NCI-H1930 (cell line): ENCODE measurements at regions not wholly inside any gene's neighbourhood (a gene's known extent, or its start where the extent isn't known, plus 50 kb on each side); places are given as distances from the start of the nearest gene placed in this dataset.

Experiments used
- DNase-seq, 2 experiments: peaks; one replicate each; lab custom pipeline; 2025; lab: John Stamatoyannopoulos, UW

- no peak for DNase-seq
These were observed 302.7 kb upstream of the ZC3H15 start for GRCh38 chr2:186183406-186183805.

- DNase-seq, result no peak
These were observed 298.2 kb upstream of the ZC3H15 start for GRCh38 chr2:186187854-186188253.

DNA sequence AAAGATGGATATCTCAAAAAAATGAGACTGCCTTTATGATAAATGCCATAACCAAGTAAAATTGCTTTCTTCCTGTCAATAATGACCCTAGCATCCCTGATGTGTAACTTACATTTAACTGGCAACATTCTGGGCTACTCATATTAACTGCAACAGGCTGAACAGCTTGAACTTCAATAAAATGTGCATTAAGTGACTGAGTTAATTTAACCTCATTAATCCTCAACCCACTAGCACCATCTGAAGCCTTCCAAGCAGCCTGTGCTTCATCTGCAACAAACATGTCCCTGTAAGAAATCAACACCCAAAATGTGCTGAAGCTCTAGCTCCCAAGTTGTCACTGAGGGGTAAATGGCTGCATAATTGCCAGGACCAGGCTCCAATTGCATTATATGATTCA, 296.2 kb upstream of the ZC3H15 start:
- no peak for DNase-seq

DNA sequence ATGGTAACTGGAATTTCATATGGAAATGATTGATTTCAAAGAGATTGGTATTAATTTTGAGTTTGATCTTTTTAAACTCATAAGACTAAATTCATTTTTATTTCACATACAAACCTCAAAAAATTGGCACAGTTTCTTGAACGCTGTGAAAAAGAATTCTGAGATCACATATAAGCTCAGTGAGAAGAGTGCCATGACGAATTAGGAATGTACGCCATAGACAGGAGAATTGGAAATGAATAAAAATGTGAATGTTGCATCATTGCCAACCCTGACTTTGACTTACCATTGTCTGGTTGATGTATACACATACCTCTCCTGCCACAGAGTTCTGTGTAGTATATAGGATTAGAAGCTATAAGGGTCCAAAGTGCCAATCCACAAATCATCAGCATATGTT, 290.4 kb upstream of the ZC3H15 start:
- DNase-seq, result no peak

DNA sequence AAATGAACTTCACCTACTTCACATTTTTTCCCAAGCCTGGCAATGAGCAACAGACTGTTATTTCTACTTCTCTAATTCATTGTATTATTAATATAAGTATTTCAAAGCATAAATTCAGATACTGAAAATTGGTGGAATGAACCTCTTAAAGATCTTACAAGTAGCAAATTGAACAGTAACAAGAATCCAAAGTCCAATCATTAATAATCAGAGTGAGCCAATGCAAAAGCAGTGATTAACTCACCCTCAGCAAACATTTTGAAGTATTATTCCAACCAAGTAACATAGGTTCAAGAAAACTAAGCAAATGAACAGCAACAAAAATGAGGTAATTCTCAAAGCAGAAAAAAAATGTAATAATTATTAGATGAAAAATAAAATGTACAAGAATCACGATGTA, 288.1 kb upstream of the ZC3H15 start:
- no peak for DNase-seq

DNA sequence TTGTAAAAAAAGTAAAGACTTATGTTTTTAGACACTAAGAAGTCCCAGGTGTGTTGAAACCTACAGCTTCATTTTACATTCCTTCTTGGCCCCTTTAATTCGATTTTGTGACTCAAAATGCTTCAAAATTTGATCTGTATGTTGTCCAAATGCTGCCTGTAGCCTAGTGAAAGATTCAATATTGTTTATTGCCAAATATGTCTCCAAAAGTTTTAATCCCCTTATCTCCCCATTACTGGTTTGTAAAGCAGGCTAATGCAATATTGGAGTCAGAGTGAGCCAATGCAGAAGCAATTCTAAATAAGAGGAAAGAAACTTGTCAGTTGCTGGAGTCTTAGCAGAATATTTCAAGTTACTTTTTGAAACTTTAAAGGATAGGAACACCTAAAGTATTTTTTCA, 287.0 kb upstream of the ZC3H15 start:
- DNase-seq, result no peak

GRCh38 chr2:186201371-186201770, 284.7 kb upstream of the ZC3H15 start:
- DNase-seq, result no peak

DNA sequence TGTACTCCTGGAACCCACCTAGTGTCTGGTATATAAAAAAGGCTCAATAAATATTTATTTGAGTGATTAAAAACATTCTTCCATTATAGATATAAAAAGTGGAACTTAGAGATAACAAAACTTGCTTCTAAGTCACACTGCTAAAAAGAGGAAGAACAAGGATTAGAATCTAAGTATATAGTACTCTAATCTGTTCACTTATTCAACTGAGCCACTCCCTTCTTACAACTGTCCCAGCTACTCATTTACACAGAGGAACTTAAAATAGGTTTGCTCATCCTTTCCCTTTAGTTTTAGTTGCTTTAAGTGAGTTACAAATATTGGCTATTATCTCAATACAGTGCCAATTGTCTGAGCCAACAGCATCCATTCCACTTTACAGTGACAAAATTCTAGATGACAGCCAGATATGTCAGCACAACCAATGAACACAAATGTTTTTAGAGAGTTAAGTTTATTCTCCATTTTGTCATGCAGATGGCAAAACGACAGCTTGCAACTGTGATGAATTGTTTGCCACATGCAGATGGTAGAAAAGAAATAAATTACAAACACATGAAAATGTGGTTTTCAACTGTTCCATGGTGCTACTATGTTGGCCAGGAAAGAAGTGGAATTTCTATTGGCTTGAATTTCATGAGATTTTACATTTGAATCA, 280.7 kb upstream of the ZC3H15 start:
- no peak for DNase-seq

GRCh38 chr2:186209532-186209931, 276.5 kb upstream of the ZC3H15 start:
- DNase-seq, result no peak

GRCh38 chr2:186220409-186220808, 265.7 kb upstream of the ZC3H15 start:
- no peak for DNase-seq

DNA sequence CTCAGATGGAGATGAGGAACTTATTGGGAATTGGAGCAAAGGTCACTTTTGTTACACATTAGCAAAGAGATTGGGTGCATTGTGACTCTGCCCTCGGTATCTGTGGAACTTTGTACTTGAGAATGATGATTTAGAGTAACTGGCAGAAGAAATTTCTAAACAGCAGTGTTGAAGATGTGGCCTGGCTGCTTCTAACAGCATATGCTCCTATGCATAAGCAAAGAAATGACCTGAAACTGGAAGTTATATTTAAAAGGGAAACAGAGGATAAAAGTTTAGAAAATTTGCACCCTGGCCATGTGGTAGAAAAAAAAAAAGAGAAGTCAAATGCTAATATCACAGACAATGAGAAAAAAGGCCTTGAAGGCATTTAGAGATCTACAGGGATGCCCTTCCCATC, 256.8 kb upstream of the ZC3H15 start:
- DNase-seq, result no peak

DNA sequence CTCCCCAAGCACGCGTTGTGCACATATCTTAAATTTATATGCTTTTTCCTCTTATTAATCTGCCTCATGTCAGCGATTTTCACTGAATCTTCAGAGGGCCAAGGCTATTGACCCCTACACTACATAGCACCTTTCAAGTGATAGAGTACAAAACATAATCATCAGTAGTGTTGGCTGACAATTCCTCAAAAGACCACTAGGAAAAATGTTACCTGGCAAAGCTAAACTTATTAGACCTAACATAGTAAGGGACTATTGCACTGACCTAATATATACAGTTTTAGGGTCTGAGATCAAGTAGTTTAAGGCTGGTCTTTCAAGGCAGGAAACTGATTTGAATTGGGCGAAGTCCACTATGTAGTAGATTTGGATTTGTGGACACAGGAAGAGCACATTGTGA, 244.2 kb upstream of the ZC3H15 start:
- no peak for DNase-seq

DNA sequence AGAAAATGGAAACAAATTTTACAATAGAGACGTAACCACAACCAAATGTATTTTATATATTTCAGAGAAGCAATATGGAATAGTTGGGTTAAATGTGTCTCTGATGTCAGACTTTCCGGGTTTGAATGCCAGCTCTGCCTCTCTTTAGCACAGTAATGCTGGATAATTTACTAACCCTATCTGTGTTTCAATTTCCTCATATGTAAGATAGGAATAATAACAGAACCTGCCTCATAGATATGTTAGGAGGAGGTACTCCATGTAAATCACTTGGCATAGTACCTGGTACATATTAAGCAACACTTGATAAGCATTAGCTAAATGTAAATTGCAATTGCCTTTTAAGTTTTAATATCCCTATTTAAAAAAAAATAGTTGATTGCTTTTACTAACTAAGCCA, 231.3 kb upstream of the ZC3H15 start:
- no peak for DNase-seq

- no peak for DNase-seq
These were observed 230.2 kb upstream of the ZC3H15 start for GRCh38 chr2:186255823-186256222.

GRCh38 chr2:186256540-186256939, 229.5 kb upstream of the ZC3H15 start:
- peak in 1 of 2 experiments; percentile 1 for DNase-seq

- no peak for DNase-seq
These were observed 222.3 kb upstream of the ZC3H15 start for GRCh38 chr2:186263673-186264250.

GRCh38 chr2:186269536-186269935, 216.5 kb upstream of the ZC3H15 start:
- DNase-seq, result no peak

GRCh38 chr2:186273953-186274352, 212.1 kb upstream of the ZC3H15 start:
- no peak for DNase-seq

- DNase-seq, result no peak
These were observed 211.0 kb upstream of the ZC3H15 start for GRCh38 chr2:186274936-186275575.

DNA sequence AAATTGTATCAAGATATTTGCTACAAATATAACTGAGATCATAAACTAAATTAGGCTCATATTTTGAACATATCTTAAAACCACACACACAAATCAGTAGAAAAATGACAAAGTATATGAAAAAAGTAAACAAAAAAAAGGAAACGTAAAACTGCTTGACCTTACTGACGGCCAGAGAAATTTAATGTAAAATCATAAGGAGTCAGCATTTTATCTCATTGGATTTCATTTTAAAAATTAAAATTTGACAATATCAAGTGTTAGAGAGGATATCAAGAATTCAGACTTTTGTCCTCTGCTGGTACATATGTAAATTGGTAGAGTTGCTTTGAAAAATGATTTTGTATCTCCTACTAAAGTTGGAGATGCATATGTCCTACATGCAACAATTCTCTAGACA, 209.2 kb upstream of the ZC3H15 start:
- DNase-seq, result no peak

GRCh38 chr2:186281726-186282125, 204.3 kb upstream of the ZC3H15 start:
- DNase-seq, result no peak

DNA sequence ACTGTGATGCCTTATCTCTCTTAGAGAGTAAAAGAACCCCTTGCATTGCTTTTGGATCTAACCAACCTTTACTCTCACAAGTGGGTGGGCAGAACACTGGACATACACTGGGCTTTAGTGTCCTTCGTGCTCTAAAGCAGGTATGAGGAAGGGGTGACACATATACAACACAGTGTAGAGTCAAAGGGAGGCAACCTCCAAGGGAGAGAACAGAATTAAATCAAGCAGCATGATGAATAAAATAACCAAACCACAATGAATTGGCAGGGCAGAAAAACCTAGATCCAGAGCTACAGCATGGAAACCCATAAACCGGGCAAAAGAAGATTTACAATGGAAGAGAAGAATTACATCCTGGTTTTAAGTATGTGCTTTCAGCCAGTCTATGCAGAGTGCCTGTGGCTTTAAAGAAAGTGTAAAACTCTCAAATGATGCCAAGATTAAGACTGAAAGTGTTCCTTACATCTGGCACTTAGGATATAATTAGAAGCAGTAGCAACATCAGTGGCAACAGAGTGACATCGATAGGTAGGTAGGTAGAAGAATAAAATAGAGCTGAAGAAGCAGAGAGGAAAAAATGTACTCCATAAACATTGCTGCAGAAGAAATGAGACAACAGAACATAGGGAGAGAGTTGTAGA, 191.7 kb upstream of the ZC3H15 start:
- no peak for DNase-seq

DNA sequence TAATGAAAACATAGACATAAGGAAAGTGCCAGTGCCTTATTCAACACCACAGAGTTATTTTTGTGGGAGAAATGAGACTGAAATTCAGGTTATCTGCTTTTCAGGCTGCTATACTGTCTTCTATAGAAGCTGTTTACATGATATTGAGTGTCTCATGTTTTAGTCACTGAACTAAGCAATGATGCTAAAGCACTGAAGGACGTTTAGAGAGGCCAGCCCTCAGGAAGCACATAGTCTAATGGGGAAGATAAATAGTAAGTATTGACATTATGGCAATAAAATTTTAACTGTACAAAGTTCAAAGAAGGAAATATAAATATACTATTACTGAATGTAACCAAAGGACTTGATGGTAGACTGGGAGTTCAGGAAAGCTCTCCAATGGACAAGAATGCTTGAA, 186.4 kb upstream of the ZC3H15 start:
- no peak for DNase-seq
